HG03060 (cell line): ENCODE measurements at regions not wholly inside any gene's neighbourhood (a gene's known extent, or its start where the extent isn't known, plus 50 kb on each side); places are given as distances from the start of the nearest gene placed in this dataset.
"Not testable (repeated sequence)": the region's sequence is repeated elsewhere in the genome, so short reads cannot be mapped to it uniquely, and the experiment has no call there.

Experiments used
- ATAC-seq: cut with Tn5 transposase; IDR thresholded peaks from one replicate; pipeline ENCODE4 v1.9.1; 2021; ENCODE audit warnings: low read depth, moderate number of reproducible peaks; ENCODE audit not compliant: unreplicated experiment

GRCh38 chr1:121517586-121518230 is 332.9 kb downstream of the SRGAP2C start:
- no peak for ATAC-seq

- ATAC-seq: no peak
These were observed 333.9 kb downstream of the SRGAP2C start for GRCh38 chr1:121518726-121519041.

- no peak for ATAC-seq
These were observed 334.4 kb downstream of the SRGAP2C start for GRCh38 chr1:121519042-121519755.

GRCh38 chr1:121519756-121520286 is 335.0 kb downstream of the SRGAP2C start:
- ATAC-seq: not testable (repeated sequence)

- ATAC-seq: no peak
These were observed 337.4 kb downstream of the SRGAP2C start for GRCh38 chr1:121522061-121522759.

- ATAC-seq: not testable (repeated sequence)
These were observed 338.3 kb downstream of the SRGAP2C start for GRCh38 chr1:121523112-121523511.

- ATAC-seq: no peak
These were observed 340.6 kb downstream of the SRGAP2C start for GRCh38 chr1:121525355-121525754.

GRCh38 chr1:121528958-121529357 is 344.2 kb downstream of the SRGAP2C start:
- ATAC-seq: not testable (repeated sequence)

- ATAC-seq: not testable (repeated sequence)
These were observed 345.3 kb downstream of the SRGAP2C start for GRCh38 chr1:121530026-121530425.

GRCh38 chr1:121531747-121532146 is 347.0 kb downstream of the SRGAP2C start:
- not testable (repeated sequence) for ATAC-seq

GRCh38 chr1:121538148-121538547 is 353.4 kb downstream of the SRGAP2C start:
- not testable (repeated sequence) for ATAC-seq

GRCh38 chr1:121538943-121539575 is 354.3 kb downstream of the SRGAP2C start:
- ATAC-seq: no peak

- ATAC-seq: not testable (repeated sequence)
These were observed 359.2 kb downstream of the SRGAP2C start for GRCh38 chr1:121543988-121544387.

GRCh38 chr1:121544500-121544899 is 359.7 kb downstream of the SRGAP2C start:
- ATAC-seq: no peak

GRCh38 chr1:121545899-121546298 is 361.1 kb downstream of the SRGAP2C start:
- not testable (repeated sequence) for ATAC-seq

GRCh38 chr1:121546830-121547591 is 362.2 kb downstream of the SRGAP2C start:
- ATAC-seq: no peak

- ATAC-seq: not testable (repeated sequence)
These were observed 363.0 kb downstream of the SRGAP2C start for GRCh38 chr1:121547726-121548125.

- not testable (repeated sequence) for ATAC-seq
These were observed 366.0 kb downstream of the SRGAP2C start for GRCh38 chr1:121550817-121551216.

GRCh38 chr1:121551491-121551890 is 366.7 kb downstream of the SRGAP2C start:
- ATAC-seq: not testable (repeated sequence)

GRCh38 chr1:121556560-121556959 is 371.8 kb downstream of the SRGAP2C start:
- ATAC-seq: not testable (repeated sequence)
